ENCODE measurements at regions not wholly inside any gene's neighbourhood (a gene's known extent, or its start where the extent isn't known, plus 50 kb on each side); places are given as distances from the start of the nearest gene placed in this dataset.

- no peak for DNase-seq
These were observed 257.5 kb upstream of the TCF21 start for GRCh38 chr6:133631421-133631820.

GRCh38 chr6:133632206-133632605 is 256.7 kb upstream of the TCF21 start:
- no peak for DNase-seq

GRCh38 chr6:133632906-133633305 is 256.0 kb upstream of the TCF21 start:
- DNase-seq: no peak

DNA sequence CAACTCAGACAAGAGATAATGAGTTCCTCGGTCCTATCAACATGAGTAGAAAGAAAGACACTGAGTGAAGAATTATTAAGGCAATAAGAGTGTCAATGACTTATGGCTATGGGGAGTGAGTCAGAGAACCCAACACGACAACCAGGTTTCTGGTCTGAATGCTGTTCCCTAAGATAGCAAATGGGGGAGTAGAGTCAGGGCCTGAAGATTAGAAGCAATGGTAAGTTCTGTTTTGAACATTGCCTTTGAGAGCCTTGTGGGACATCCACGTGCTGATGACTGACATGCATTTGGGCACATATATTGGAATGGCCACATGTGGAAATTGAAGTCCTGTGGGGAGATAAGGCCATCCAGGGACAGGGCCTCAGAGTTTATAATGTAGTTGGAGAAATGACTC is 254.4 kb upstream of the TCF21 start:
- no peak for DNase-seq

DNA sequence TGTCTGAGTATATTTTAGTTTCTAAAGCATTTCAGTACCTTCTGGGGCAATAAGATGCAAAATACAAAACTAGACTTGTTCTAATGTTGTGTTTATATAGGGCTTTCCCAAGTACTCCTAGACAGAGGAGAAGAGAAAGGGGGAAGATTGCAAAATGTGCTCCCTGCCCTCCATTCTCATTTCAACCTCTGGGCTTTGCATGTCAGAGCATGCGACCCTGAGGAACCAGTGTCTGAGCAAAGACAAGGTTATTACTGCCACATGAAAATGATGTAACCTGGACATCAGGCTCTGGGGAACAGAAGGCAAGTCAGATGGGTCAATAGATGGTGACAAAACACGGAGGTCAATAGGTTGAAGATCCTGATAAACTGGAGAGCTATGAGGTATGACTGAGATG is 253.5 kb upstream of the TCF21 start:
- DNase-seq: no peak

- DNase-seq: no peak
These were observed 251.5 kb upstream of the TCF21 start for GRCh38 chr6:133637436-133637835.

DNA sequence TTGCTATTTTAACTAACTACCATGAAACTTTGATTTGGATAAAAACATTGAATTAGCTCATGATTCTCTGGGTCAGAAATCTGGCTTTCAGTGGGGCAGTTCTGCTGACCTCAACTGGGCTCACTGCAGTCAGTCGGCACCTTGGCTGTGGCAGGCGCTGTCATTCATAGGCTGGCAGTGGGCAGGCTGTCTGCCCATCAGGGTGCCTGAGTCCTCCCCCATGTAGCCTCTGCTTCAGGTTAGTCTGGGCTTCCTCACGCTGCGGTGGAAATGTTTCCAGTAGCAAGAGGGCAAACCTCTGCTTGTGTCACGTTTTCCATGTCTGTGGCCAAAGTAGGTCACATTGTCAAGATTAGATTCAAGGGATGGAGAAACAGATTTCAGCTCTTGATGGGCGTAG is 251.0 kb upstream of the TCF21 start:
- DNase-seq: no peak

DNA sequence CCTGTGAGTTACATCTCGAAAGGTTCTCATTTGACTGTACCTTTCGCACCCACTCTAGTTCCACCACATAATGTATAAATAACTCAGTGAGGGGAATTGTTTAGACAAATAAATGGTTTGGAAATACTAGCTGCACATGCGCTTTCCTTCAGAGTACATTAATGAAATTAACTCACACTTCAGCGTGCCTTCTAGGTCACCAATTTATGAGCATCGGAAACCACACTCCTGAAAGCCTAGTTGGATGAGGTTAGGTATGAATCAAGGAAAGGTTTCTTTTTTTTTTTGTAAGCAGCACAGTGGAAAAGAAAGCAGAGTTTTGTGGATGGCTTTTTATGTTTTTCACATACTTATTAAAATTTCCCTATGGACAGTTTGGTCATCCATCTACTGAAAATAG is 247.8 kb upstream of the TCF21 start:
- no peak for DNase-seq

- DNase-seq: no peak
These were observed 244.4 kb upstream of the TCF21 start for GRCh38 chr6:133644548-133644891.

DNA sequence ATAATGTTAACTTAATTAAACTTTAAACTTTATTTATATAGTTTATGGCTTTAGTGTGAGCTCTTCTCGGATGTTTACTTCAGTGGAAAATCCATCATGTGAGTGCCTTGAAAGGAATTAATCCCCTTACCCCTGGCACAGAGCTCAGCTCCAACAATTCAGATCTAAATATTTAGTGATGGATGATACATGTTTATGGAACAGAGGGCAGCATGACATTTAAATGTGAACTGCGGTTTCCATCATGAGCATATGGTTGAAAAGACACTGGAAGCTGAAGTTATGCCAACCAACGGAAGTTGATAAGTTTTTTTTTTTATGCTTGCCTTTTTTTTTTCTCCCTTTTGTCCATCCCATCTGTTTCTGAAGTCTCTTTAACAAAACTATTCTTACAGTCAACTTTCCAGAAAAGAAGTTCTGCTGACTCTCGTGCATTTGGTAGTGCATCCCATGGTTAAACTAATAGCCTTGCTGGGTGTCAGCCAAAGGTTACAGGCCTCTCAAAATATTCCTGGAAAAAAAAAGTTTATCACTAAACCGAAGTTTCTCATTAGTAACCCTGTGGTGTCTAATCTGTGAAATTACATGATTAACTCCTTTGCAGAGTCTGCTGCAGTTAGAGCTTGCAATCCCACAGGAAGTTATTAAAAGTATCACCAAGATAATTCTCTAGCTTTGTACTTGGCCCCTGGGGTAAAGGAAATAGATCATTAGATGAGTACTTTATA is 243.9 kb upstream of the TCF21 start:
- DNase-seq: peak; percentile 53

DNA sequence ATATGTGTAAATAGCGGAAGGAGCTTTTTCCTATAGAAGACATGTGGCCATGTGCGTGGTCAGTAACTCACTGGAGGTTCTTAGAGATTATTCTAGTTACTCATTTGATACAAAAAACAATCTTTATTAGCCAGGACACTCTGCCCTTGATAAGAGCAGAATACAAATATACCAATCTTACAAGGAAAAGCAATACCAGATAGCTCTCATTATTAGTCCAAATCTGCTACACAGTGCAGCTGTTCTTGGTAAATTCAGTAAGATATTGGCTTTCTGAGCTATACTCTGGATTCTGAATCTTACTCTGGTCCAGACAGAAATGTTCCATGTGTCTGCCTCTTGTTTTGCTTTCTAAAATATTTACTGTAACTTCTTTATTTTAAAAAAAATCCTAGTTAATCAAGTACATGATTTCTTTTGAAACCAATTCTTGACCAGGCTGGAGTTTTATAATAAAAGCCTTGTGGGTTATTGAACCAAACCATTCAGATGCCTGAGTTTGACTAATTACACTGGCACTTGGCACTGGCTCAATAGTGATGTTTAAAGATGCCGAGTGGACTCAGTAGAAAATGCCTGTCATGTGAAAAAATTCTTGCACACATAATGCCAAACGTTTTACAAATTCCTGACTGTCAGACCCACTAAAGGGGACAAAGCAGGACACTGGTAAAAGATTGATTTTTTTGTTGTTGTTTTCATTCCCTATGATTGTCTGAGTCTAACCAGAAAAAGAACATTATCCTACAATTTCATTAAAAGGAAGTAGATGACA is 242.8 kb upstream of the TCF21 start:
- peak; percentile 19 for DNase-seq

- DNase-seq: no peak
These were observed 240.3 kb upstream of the TCF21 start for GRCh38 chr6:133648581-133648980.

DNA sequence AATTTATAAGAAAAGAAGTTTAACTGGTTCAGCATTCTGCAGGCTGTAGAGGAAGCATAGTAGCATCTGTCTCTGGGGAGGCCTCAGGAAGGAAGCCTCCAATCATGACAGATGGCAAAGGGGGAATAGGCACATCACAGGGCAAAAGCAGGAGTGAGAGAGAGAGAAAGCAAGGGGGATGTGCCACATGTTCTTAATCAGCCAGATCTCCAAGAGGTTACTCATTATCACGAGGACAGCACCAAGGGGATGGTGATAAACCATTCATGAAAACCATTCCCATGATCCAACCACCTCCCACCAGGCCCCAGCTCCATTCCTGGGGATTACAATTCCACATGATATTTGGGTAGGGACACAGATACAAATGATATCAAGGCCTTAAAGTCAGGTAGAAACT is 217.5 kb upstream of the TCF21 start:
- no peak for DNase-seq

DNA sequence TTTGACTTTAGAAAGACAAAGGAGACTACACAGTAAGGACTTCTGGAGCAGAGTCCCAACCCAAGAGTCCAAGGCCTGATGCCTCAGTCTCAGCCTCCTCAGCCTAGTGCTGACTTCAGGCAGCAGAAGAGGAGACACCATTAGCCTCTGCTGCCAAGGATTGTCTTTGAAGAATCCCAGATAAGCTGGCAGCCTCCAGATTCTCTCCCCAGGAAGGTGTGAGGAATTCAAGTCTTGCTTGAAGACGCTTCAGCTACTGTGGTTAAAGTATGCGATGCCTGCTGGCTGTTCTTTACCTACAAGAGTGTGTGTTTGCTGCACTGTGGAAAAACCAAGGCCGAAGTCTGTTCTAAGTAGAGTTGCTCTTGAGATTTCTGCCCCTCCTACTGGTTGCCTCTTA is 215.9 kb upstream of the TCF21 start:
- DNase-seq: no peak

- no peak for DNase-seq
These were observed 214.3 kb upstream of the TCF21 start for GRCh38 chr6:133674661-133675060.

DNA sequence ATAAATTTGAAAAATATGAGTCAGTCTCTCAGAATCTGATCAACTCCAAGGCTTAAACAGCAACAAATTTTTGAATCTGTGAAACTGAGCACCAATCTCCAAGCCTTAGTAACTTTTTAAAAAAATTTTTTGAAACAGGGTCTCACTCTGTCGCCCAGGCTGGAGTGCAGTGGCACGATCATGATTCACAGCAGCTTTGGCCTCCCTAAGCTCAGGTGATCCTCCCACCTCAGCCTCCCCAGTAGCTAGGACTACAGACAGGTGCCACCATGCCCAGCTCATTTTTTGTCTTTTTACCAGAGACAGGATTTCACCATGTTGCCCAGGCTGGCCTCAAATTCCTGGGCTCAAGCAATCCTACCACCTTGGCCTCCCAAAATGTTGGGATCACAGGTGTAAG is 207.9 kb upstream of the TCF21 start:
- no peak for DNase-seq

GRCh38 chr6:133681891-133682290 is 207.0 kb upstream of the TCF21 start:
- no peak for DNase-seq

DNA sequence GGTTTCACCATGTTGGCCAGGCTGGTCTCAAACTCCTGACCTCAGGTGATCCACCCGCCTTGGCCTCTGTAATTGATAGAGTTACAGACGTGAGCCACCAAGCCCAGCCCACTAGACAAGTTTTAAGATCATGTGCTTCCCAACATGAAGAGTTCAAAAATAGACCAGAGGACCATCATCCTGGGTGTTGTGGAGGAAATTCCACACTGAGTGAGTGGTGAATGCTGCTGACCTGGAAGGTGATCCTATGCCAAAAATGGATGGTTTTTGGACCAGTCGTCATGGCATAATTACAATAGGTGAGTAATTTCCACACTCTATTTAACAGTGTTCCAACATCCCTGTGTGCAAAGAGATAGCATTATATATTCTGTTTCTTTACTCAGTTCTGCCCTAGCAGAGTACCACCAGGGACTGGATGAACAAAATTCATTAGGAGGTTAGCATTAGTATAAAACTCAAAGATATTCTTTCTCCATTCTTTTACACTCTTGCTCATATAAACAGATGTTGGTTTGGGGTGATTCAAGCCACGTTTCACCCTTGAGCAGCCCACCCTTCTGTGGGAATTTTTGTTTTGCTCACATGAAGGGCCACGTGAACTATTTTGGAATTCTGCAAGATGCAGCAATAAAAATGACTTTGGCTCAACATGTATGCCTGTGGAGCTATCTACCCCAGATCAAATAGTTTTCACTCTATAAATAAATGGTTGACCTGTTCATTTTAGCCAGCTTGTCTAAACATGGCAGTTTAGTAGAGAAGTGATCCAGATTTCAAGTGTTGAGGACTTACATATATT is 206.2 kb upstream of the TCF21 start:
- no peak for DNase-seq

DNA sequence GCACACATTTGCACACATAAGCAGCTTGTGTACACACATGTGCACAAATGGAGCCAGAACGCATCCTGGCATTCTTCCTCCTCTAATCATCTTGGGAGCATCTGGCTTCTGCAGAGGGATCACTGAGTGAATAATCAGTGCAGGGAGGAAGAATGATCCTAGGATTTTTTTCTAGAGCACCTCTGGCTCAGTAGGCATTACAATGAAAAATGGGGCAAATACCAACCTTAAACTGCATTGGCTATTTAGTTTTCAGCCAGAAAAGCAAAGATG is 205.7 kb upstream of the TCF21 start:
- no peak for DNase-seq

GRCh38 chr6:133683606-133684005 is 205.3 kb upstream of the TCF21 start:
- no peak for DNase-seq

GRCh38 chr6:133688705-133689492 is 200.0 kb upstream of the TCF21 start:
- DNase-seq: no peak

DNA sequence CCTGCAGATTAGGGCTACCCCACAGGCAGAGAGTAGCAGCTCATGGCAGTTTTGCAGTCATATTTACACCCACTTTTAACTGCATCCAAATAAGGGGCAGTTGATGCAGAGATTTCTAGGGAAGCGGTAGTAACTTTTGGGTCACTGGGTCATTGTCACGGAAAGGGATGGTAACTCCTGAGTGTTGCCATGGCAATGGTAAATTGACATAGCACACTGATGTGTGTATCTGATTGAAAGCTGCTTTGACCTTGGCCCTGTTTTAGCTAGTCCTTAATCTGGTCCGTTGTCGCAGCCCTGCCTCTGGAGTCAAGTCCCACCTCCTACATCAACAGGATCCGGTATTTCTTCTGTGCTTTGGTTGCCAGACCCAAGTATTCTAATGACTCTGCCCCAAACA is 199.1 kb upstream of the TCF21 start:
- no peak for DNase-seq

GRCh38 chr6:133693565-133693964 is 195.3 kb upstream of the TCF21 start:
- no peak for DNase-seq

Data from right kidney (tissue), 1 donor.